HS-27A (cell line): ENCODE measurements at regions not wholly inside any gene's neighbourhood (a gene's known extent, or its start where the extent isn't known, plus 50 kb on each side); places are given as distances from the start of the nearest gene placed in this dataset.
A peak's percentile ranks its signal among the peaks of the same experiment; 100 is the strongest.
"Not testable (repeated sequence)": the region's sequence is repeated elsewhere in the genome, so short reads cannot be mapped to it uniquely, and the experiment has no call there.

Source experiments
- DNase-seq: peaks from one replicate; pipeline ENCODE4 v3.0.0-alpha.2; 2012; ENCODE audit warnings: low read depth, missing footprints

DNA sequence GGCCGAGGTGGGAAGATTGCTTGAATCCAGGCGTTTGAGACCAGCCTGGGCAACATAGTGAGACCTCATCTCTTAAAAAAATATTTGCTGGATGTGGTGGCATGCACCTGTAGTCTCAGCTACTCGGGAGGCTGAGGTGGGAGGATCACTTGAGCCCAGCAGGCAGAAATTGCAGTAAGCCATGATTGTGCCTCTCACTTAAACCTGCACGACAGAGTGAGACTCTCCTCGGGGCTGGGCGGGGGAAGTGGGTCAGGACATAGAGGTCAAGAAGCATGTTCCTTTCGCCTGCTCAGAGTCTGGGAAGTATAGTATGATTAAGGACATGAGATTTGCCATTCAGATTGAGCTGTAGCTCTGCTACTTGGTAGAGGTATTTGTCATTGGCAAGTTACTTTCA lies 52.3 kb downstream of the SEPTIN7 start:
- not testable (repeated sequence) for DNase-seq

DNA sequence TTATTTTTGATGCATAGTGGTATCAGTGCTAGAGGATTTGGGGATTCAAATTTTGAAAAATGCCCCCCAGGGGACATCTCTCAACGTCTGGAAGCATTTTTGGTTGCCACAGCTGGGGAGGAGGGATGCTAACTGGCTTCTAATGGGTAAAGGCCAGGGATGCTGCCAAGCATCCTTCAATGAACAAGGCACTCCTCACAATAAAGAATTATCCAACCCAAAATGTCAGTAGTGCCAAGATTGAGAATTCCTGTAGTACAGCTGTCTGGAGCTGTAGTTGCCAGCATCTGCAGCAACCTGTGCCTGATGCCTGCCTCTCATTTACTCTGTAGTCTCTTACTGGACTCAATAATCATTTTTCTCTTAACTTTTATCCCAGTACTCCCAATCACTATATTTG lies 53.5 kb downstream of the SEPTIN7 start:
- DNase-seq, result no peak

DNA sequence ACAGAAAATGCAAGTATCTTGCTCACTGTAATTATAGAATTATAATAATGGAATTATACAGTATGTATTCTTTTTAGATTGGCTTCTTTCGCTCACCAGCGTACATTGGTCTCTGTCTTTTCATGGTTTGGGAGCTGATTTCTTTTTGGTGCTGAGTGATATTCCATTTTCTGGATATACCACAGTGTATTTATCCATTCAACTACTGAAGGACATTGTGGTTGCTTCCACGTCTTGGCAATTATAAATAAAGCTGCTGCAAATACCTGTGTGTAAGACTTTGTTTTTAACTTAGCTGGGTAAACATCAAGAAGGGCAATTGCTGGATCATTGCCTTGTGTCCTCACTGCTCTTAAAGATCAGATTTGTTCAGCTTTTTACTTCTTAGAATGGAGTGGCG lies 55.3 kb downstream of the SEPTIN7 start:
- no peak for DNase-seq

DNA sequence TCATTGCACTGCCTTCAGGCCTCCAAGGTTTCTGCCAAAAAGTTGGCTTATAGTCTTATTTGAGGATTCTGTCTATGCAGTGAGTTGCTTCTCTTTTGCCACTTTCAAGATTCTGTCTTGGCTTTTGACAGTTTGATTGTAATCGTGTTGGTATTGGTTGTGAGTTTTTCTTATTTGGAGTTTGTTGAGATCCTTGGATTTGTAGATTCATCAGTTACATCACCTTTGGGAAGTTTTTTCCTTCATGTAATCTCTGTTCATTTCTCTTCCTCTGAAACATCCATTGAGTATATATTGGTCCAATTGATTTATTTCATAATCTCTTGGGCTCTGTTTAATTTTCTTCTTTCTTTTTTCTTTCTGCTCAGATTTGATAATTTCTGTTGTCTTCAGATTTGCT lies 59.8 kb downstream of the SEPTIN7 start:
- DNase-seq, result no peak

DNA sequence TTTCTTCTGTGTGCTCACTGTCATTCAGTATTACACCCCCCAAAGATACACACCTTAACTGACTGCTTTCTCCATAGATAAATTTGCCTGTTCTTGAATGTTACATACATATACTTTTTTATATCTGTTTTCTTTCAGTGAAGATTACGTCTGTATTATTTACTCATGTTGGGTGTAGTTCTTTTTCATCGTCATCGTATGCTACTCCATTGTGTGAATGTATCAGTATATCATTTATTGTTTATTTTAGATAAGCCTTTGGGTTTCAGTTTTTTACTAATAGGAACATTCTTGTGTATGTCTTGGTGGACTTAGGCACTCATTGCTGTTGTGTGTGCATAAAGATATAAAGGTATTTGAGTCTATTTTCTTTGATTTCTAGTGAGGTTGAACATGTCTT lies 64.4 kb downstream of the SEPTIN7 start:
- no peak for DNase-seq

DNA sequence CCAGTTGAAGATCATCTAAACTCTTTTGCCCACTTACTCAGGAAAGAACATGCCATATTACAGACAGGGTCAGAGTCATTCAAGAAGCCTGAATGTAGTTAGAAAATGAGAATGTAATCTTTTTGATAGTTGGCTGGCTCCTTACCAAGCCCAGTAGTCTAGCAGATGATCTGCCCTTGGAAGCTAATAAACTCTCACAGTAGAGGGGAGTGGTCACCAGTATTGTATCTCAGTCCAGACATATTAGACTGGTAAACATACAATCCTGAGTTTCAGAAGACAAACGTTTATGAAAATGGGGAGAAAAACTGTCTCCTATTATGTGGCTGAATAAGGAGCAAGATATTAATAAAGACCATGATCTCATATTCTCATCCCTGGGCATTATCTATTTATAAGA lies 65.3 kb downstream of the SEPTIN7 start:
- no peak for DNase-seq

DNA sequence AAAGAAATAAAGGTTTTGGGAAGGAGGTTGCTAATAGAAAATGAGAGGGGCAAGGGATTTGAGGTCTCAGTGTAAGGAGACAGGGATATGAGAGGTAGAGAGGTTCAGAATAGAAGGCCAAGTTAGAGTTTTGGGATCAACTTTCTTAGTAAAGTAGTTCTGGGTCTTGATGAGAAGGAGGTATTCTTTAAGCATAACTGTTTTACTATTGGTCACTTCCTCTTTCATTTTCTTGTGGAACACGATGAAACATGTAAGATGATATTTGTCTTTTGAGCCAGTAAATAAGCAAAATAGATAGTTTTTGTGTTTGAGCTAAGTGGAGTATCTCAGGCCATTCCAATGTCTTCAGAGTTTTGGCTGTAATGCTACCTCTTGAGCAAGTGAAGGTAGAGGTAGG lies 68.3 kb downstream of the SEPTIN7 start:
- DNase-seq, result not testable (repeated sequence)

DNA sequence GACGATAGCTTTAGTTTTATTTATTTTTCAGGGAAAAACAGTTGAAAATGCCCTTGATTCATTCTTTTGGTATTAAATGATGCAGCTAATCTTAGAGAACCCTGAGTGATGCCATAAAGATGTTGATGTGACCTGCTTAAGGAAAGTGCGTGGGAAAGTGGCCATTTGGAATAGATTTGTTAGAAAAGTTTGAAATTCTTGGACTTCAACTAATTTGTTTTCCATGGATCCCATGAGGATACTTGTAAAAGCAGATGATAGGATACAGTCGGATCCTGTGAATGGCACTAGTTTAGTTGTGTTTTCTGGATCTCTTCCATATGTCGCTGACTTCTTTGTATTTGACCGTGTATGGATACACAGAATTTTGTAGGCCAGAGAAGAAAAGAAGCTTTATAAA lies 69.0 kb downstream of the SEPTIN7 start:
- DNase-seq, result no peak

DNA sequence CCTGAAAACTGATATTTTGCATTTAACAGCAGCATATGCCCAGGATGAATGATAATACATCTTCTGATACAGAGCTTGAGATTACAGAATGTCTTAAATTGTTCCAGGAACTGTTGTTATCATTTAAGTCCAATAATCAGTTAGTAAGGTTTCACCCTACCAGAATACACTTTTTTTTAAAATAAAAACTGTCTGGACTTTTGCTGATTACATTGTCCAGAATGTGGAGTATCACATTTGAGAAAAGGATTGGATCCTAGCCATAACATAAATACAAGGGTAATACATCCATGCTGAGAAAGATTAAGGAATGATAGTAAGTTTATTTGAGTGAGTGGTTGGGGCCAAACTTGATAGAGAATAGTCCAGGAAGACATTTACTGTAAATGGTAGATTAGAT lies 71.0 kb downstream of the SEPTIN7 start:
- no peak for DNase-seq

DNA sequence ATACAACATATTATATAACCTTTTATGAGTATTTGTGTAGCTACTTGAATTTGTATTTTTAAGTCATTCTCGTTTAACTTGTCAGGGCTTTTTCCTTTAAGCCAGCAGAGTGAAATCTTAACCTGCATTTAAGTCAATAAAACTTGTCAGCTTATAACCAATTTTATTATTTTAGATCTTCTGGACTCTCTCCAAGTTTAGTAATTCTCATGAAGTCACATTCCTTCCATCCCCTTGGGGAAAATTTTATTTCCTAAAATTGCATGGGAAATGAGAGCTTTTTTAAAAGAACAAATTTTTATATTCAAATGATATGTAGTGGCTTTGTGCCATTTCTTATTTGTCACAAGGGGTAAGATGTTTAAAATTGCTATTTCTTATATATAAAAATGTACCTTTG lies 74.0 kb downstream of the SEPTIN7 start:
- no peak for DNase-seq

DNA sequence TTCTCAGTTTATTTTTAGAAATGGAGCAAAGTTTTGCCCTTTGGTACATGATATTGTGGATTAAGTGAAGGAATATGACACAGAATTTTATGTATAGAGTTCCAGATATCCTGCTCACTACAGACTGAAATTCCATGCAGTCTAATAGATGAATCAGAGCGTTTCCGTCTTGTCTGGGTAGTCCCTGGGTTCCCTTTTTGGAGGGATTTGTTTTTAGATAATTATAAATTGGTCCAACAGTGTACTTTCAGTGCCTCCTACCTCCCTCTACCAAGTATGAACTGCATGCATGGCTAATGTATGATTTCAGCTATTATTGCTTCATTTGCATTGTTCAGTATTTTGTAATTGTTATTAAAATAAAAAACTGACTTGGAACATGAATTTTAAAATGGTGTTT lies 74.4 kb downstream of the SEPTIN7 start:
- DNase-seq, result no peak

DNA sequence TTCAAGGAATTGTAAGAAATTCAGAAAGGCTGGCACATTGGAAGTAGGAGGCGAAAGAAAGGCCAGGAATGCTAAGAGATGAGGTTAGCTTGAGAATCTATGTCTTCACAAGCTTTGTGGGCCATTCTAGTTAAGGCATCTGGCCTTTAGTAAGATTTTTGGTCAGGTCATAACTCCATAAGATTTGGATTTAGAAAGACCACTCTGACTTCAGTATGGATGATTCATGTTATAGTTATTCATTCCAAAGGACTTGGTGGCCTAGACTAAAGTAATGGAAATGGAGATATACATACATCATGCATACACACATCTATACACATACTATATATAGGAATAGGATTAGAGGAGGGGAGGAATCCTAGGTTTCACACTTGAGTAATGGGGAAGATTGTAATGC lies 77.5 kb downstream of the SEPTIN7 start:
- DNase-seq, result peak; percentile 14

DNA sequence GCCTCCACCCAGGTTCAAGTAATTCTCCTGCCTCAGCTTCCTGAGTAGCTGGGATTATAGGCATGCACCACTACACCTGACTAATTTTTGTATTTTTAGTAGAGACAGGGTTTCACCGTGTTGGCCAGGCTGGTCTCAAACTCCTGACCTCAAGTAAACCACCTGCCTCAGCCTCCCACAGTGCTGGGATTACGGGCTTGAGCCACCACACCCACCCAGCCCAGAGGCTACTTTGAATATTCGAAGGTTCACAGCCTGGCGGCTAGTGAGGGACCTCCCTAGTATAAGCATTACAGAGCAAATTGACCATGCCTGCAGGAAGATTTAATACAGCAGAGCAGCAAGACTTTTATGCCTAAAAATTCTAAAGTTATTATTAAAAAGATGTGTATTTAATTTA lies 86.6 kb downstream of the SEPTIN7 start:
- DNase-seq, result not testable (repeated sequence)

DNA sequence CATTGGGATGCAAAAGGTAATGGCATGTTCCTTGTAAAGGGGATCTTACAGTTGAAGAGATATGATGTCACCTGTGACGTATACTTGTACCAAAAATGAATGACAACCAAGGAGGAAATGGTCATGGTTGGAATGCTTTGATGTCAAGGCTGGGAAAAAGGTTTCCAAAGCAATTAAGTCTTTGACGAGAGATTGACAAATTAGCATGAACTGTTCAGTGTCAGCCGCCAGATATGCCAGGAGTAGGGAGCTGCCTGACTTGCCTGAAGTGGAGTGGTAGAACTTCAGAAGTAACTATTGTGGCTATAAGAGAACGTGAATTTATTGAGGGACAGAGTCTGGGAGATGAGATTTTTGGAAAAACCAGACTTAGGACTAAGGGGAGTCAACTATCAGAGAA lies 88.1 kb downstream of the SEPTIN7 start:
- DNase-seq, result no peak

DNA sequence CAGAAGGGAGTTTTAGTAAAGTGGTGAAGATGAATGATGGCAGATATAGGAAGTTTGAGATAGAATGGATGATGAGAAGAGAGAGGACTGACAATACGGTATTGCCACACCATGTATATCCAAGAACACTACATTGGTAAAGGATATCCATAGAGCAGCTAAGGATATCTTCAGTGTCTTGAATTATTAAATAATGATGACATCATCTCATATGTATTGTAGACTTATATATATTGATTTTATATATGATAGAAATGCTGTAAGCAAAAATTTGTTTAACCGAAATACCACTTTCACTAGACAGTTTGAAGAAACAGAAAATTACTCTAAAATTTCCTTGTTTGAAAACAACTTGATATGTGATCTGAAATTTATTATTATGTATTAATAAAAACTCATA lies 89.0 kb downstream of the SEPTIN7 start:
- DNase-seq, result no peak

DNA sequence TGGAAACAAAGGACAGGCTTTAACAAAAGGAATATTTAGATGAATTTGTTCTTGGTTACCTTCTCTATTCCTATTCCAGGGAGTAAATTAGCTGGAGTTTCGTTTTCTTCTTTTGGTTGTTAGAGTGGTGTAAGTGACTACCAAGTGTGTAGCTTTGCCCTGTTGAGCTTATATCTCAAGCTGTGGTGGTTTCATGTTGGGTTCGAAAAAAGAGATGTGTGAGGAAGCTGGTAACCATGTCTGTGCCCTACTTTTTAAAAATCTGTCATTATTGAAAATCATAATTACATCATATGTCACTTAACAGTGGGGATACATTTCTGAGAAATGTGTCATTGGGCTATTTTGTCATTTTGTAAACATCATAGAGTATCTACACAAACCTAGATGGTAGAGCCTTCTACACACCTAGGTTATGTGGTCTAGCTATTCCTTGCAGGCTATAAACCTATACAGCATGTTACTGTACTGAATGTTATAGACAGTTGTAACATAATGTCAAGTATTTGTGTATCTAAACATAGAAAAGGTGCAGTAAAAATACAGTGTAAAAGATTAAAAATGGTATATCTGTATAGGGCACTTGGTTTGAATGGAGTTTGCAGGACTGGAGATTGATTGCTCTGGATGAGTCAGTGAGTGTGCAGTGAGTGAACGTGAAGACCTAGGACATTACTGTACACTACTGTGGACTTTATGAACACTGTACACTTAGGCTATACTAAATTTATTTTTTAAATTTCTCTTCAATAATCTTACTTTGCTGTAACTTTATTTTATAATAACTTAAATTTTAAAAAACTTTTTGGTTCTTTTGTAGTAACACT lies 90.4 kb downstream of the SEPTIN7 start:
- DNase-seq, result no peak

DNA sequence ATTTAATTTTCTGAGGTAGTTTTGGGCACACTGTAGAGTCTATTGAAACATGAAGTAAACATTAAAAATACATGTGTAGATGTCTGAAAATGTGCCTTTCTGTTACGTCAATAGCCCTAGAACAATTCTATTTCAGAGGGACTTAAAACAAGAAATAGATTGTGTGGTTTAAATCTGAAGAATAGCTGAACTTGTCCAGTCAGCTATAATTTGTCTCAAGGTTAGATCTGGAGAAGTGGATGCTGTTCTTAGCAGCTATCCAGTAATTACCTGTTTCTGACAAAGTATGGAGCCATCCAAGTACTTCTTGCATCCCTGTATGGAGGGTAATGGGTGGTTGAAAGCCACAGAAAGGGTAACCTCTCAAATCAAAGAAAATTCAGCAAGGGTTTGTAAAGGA lies 92.8 kb downstream of the SEPTIN7 start:
- no peak for DNase-seq

DNA sequence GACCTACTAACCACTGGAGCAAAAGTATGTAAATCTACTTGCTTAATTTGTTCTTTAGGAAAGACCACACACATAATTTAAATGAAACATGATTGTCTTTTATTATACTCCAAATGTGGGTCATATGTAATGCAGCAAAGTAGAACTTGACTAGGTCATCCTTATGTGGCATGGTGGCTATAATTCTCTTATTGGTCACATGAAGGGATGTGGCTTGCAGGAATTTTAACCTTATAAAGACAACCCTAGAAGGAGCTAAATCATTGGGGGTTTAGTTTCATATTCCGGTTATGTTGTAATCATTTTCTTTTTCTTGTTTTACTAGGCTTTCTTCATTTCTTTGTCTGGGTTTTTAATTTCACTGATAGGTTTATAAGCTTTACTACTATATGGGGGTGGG lies 93.9 kb downstream of the SEPTIN7 start:
- no peak for DNase-seq

DNA sequence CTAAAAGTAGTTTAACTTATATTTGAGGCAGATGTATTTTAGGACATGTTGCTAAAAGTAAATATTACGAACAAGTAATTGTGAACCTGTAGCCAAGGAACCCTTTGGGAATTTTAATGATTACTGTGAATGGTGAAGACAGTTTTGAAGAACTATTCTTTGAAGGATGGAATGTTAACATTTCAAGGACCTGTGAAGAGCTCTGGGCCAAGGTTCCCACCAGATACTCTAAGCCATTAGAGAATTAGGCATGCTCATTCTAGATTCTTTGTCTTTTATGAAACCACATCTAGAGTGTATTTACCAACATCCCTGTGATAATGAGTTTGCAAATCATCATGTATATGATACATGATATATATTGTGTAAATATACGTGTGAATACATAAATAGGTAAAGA lies 99.8 kb downstream of the SEPTIN7 start:
- no peak for DNase-seq

DNA sequence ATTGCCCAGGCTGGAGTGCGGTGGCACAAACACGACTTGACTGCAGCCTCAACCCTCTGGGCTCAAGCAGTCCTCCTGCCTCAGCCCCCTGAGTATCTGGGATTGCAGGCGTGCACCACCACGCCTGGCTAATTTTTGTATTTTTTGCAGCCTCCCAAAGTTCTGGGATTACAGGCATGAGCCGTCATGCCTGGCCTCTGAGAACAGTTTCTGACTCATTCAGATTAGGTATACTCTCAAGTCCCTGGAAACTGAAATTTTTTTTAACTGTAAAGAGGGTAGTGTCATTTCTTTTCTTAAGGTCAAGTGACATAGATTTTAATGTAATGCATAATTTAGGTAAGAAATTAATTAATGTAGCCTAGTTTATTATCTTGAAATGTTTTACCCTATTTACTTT lies 104.7 kb downstream of the SEPTIN7 start:
- DNase-seq, result no peak

DNA sequence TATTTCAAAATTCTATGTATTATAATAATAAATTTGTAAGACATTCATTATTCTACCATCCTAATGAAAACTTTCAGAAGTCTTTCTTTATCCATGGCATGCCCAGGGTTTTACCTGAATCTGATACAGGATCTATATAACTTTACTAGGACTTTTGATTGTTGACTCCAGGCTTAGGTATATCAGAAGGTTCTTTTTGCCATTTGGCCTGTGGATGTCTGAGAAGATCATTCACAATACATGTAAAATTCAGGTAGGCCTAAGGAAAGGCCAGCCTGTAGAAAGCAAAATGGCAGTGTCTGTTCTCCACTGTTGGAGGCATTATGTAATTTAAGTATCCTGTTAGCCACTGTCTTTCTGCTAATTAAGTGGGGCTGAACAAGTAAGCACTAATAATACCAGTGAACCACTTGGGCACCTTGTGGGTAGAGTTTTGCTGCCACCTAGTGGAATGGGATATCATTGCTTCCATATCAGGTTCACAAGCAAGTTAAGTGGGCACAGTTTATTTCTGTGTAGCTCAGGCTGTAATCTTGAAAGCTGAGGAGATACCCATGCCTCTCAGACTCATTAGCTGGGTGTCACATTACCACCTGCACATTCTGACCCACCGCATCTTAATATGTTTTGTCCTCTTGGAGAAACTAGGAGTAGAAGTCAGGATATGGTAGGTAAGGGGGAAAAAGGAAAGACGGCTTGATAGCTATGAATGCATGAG lies 105.5 kb downstream of the SEPTIN7 start:
- peak; percentile 19 for DNase-seq

DNA sequence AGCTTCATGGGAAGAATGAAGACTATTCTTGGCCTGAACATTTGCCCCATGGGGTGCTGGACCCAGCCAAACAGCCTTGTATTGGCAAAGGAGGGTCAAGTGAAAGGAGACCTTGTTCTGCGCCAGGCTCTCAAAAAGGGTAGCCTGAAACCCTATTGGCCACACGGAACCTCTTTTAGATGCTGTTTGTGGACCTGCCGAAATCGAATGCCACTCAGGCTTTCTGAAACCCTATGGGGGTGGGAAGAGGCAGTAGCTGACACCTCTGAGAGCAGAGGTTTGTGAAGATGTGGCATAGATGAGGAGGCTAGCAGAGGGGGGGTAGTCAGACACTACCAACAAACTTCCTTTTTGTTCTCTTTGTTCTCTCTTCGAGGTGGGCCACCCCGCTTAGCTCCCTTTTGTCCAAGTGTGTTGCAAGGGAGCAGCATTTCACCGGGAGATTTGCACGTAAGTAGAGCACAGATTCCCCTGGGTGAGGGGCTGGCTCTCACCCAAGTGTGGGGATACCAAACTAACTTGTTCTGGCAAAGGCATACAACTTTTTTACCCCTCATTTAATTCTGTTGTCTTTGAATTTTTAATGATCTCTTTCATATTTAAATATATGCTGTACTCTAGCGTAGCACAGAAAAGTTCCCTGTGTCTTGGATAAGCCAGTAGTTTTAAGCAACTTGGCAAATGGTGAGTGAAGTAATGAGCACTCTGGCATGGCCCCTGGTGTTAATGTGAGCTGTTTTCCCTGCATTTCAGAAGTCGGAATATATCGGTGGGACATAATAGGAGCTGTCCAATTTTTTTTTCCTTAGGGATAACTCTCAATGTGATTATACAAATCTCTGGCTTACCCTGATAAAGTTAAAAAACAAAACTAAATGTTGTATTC lies 107.7 kb downstream of the SEPTIN7 start:
- DNase-seq, result no peak

DNA sequence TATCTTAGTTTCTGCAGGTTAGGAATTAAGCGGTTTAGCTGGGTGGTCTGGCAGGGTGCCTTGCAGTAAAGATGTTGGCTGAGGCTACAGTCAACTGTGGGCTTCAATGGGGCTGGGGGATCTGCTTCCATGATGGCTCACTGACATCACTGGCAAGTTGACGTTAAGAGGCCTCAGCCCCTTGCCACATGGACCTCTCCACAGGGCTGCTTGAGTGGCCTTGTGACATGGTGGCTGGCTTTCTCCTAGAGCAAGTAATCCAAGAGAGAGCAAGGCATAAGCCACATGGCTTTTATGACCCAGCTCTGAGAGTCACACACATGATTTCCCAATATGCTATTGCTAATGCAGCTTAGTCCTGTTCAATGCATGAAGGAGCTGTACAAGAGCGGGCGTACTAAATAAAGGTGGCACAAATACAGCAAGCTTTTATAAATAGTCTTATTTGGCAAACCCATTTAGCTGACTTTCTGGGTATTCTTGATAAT lies 109.1 kb downstream of the SEPTIN7 start:
- no peak for DNase-seq
